A673 (cell line): ENCODE measurements at regions not wholly inside any gene's neighbourhood (a gene's known extent, or its start where the extent isn't known, plus 50 kb on each side); places are given as distances from the start of the nearest gene placed in this dataset.

ENCODE experiments used
- BruUV-seq: library from RNA; stranded (reverse); fragments of 400-500 nt; replicated peaks from 2 replicates; lab custom pipeline; 2021; lab: Mats Ljungman, UMichigan
- CTCF ChIA-PET: fragments of 300-600 bp; sonication (Branson Sonifier 250); formaldehyde crosslinking; loops from one replicate; lab custom pipeline; 2022; ENCODE audit warnings: antibody characterized with exemption; lab: Charles Lee
- POLR2A ChIA-PET: fragments of 300-600 bp; sonication (Branson Sonifier 250); formaldehyde crosslinking; loops from one replicate; lab custom pipeline; 2022; ENCODE audit warnings: antibody characterized with exemption; ENCODE audit not compliant: low non-redundant PET; lab: Charles Lee
- DNase-seq: peaks from one replicate; pipeline ENCODE4 v3.0.0-alpha.2; 2015; ENCODE audit warnings: low spot score
- H3K27ac ChIP-seq: fragments of 200-600 bp; sonication (generic); 2 replicates; pipeline ENCODE4 v1.5.1; 2016; ENCODE audit warnings: mixed run types, low read depth, mild to moderate bottlenecking, mixed read lengths, antibody characterized with exemption, low read length; ENCODE audit not compliant: poor library complexity, severe bottlenecking
- H3K27me3 ChIP-seq: fragments of 200-600 bp; sonication (generic); replicated peaks from 2 replicates; pipeline ENCODE4 v1.6.1; 2017; ENCODE audit warnings: mixed run types, low read depth, mild to moderate bottlenecking, mixed read lengths, antibody characterized with exemption, low read length; ENCODE audit not compliant: insufficient read depth, poor library complexity
- H3K36me3 ChIP-seq: fragments of 200-600 bp; sonication (generic); 2 replicates; pipeline ENCODE4 v1.6.1; 2016; ENCODE audit warnings: mixed run types, mild to moderate bottlenecking, mixed read lengths, antibody characterized with exemption, low read length; ENCODE audit not compliant: insufficient read depth, poor library complexity, severe bottlenecking
- H3K4me1 ChIP-seq: fragments of 200-600 bp; sonication (generic); 2 replicates; pipeline ENCODE4 v1.6.1; 2017; ENCODE audit warnings: mixed run types, mild to moderate bottlenecking, mixed read lengths, antibody characterized with exemption, low read length; ENCODE audit not compliant: insufficient read depth, poor library complexity, severe bottlenecking
- H3K4me3 ChIP-seq: fragments of 200-600 bp; sonication (generic); 2 replicates; pipeline ENCODE4 v1.5.1; 2016; ENCODE audit warnings: low read depth, mixed run types, mild to moderate bottlenecking, mixed read lengths, low read length; ENCODE audit not compliant: poor library complexity, severe bottlenecking
- H3K9me3 ChIP-seq: fragments of 200-600 bp; sonication (generic); 2 replicates; pipeline ENCODE4 v1.6.1; 2016; ENCODE audit warnings: mixed run types, low read depth, mild to moderate bottlenecking, mixed read lengths, antibody characterized with exemption, low read length; ENCODE audit not compliant: poor library complexity, severe bottlenecking
- EZH2 ChIP-seq: fragments of 200-600 bp; sonication (generic); IDR thresholded peaks from 2 replicates; pipeline ENCODE4 v1.6.1; 2017; ENCODE audit warnings: borderline replicate concordance, low read depth, mild to moderate bottlenecking, mixed read lengths, antibody characterized with exemption, low read length; ENCODE audit not compliant: poor library complexity, severe bottlenecking
- intact Hi-C: fragments of 100-400 bp; cut with micrococcal nuclease; formaldehyde crosslinking; loops from one replicate; pipeline ENCODE4 v1.10.0; 2022; ENCODE audit not compliant: unreplicated experiment
- TF ChIP-seq, protein P1 (sequence below): fragments of 300-800, 200-600 bp; sonication (generic); conservative IDR thresholded peaks from 2 replicates; pipeline ENCODE4 v1.5.1; 2017; ENCODE audit warnings: low read depth, mild to moderate bottlenecking, antibody characterized with exemption, low read length, moderate library complexity, mixed read lengths

DNA sequence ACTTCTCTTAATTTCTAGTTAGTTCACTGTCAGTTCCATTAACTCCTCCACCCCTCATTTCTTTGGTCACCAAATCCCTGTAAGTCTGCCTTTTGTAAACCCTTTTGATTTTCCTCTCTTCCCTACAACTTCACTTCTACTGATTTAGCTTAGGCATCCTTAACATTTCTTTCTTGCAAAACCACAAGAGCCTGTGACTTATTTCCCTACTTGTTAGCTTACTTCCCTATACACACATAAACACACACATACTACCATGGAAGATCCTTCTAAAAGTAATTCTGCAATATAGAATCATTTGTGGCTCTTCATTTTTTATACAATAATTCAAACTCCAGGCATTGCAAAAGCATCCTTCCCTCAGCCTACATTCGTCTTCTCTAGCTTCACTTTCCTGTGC lies 494.3 kb upstream of the USP15 start:
- no peaks in the 10 kb centered on the region for H3K27me3 ChIP-seq
- BruUV-seq, result no TSS peak
- no peak overlapping the region for H3K4me3 ChIP-seq
- H3K9me3 ChIP-seq, result peaks cover 18% of the 10 kb centered on the region
- POLR2A ChIA-PET, result no interaction called here
- intact Hi-C loops, result no loop called here
- H3K4me1 ChIP-seq, result peaks cover 26% of the 10 kb centered on the region
- DNase-seq, result no peak
- TF ChIP-seq EZH2, result no peak
- TF ChIP-seq, protein P1, sequence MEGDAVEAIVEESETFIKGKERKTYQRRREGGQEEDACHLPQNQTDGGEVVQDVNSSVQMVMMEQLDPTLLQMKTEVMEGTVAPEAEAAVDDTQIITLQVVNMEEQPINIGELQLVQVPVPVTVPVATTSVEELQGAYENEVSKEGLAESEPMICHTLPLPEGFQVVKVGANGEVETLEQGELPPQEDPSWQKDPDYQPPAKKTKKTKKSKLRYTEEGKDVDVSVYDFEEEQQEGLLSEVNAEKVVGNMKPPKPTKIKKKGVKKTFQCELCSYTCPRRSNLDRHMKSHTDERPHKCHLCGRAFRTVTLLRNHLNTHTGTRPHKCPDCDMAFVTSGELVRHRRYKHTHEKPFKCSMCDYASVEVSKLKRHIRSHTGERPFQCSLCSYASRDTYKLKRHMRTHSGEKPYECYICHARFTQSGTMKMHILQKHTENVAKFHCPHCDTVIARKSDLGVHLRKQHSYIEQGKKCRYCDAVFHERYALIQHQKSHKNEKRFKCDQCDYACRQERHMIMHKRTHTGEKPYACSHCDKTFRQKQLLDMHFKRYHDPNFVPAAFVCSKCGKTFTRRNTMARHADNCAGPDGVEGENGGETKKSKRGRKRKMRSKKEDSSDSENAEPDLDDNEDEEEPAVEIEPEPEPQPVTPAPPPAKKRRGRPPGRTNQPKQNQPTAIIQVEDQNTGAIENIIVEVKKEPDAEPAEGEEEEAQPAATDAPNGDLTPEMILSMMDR, result no peak
- CTCF ChIA-PET, result no interaction called here
- H3K27ac ChIP-seq, result no peak overlapping the region
- no peaks in the 10 kb centered on the region for H3K36me3 ChIP-seq

DNA sequence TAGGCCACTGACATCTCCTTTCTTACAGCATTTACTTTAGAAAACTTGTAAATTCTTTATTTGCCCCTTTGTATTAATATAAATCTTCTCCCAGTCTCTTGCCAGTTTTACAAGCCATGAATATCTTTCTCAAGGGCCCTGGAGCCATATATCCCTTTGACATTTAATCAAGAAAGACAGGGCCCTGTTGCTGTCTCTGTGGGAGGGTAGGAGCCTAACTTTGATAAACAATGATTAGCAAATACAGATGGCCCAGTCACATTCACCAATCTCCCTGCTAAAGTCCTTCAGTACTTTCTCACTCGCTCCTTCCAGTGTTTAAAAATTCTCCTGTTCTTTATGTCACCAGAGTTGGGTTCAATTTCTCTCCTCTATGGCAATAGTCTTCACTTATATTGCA lies 479.8 kb upstream of the USP15 start:
- Histone ChIP-seq H3K4me3 (no peak overlapping the region), H3K27ac (no peak overlapping the region)
- BruUV-seq, result no TSS peak

GRCh38 chr12:61781021-61781581 lies 479.1 kb upstream of the USP15 start:
- Histone ChIP-seq H3K27me3 (no peaks in the 10 kb centered on the region), H3K9me3 (no peaks in the 10 kb centered on the region), H3K4me1 (peaks cover 27% of the 10 kb centered on the region), H3K27ac (no peak overlapping the region), H3K4me3 (no peak overlapping the region), H3K36me3 (no peaks in the 10 kb centered on the region)
- POLR2A ChIA-PET, result no interaction called here
- CTCF ChIA-PET, result no interaction called here
- intact Hi-C loops, result no loop called here
- TF ChIP-seq EZH2, result no peak
- TF ChIP-seq, protein P1, result no peak
- no TSS peak for BruUV-seq
- no peak for DNase-seq

More for the DNA sequence above, 479.8 kb upstream of the USP15 start:
- ChIA-PET POLR2A (no interaction called here), CTCF (no interaction called here)
- peaks cover 27% of the 10 kb centered on the region for H3K4me1 ChIP-seq
- no peaks in the 10 kb centered on the region for H3K9me3 ChIP-seq
- no peaks in the 10 kb centered on the region for H3K27me3 ChIP-seq
- H3K36me3 ChIP-seq, result no peaks in the 10 kb centered on the region
- TF ChIP-seq EZH2, result no peak
- TF ChIP-seq, protein P1, result no peak
- no peak for DNase-seq
- intact Hi-C loops, result no loop called here
